GM12878 (cell line): ENCODE measurements at regions not wholly inside any gene's neighbourhood (a gene's known extent, or its start where the extent isn't known, plus 50 kb on each side); places are given as distances from the start of the nearest gene placed in this dataset.

Experiments
- ATAC-seq: fragments of 200-7000 bp; cut with Tn5 transposase; 3 replicates; pipeline ENCODE4 v1.9.1; 2020; ENCODE audit warnings: mild to moderate bottlenecking, moderate library complexity
- BruUV-seq: library from RNA; stranded (reverse); fragments of 400-500 nt; replicated peaks from 2 replicates; lab custom pipeline; 2021; lab: Mats Ljungman, UMichigan
- CTCF ChIA-PET: fragments of 300-600 bp; sonication (Branson Sonifier 250); formaldehyde crosslinking; extraction: SDS; loops from one replicate; lab custom pipeline; 2021; ENCODE audit warnings: inconsistent platforms; lab: Yijun Ruan, JAX
- POLR2A ChIA-PET: fragments of 350-600 bp; formaldehyde crosslinking; extraction: SDS; loops from one replicate; lab custom pipeline; 2021; ENCODE audit warnings: inconsistent platforms; lab: Charles Lee
- RAD21 ChIA-PET: fragments of 300-600 bp; sonication (Branson Sonifier 250); formaldehyde crosslinking; loops from one replicate; lab custom pipeline; 2023; ENCODE audit warnings: antibody characterized with exemption; ENCODE audit not compliant: unreplicated experiment; lab: Charles Lee
- SMC1A ChIA-PET: fragments of 300-600 bp; sonication (Branson Sonifier 250); formaldehyde crosslinking; loops from one replicate; lab custom pipeline; 2023; ENCODE audit not compliant: unreplicated experiment, uncharacterized antibody; lab: Charles Lee
- DNase-seq: peaks from one replicate; pipeline ENCODE4 v3.0.0-alpha.2; 2011; ENCODE audit warnings: low read depth, low spot score
- FAIRE-seq: peaks from 3 replicates; lab custom pipeline; 2011; peaks lifted over from hg19 to GRCh38; lab: Jason Lieb, UNC
- H2AFZ ChIP-seq: 2 replicates; pipeline ENCODE4 v1.6.0; 2011; ENCODE audit warnings: low read depth, low read length, control low read depth; ENCODE audit not compliant: control insufficient read depth
- H3K27ac ChIP-seq: 2 replicates; pipeline ENCODE4 v1.5.1; 2011; ENCODE audit warnings: control low read depth; ENCODE audit not compliant: control insufficient read depth, insufficient read depth
- H3K27me3 ChIP-seq, 2 experiments: replicated peaks in 1 of 2; 2 replicates each; pipeline versions ENCODE4 v1.6.0 to v1.6.1; 2011; ENCODE audit warnings: low read length in 1 of 2; ENCODE audit not compliant: control insufficient read depth in 2 of 2, insufficient read depth in 2 of 2
- H3K36me3 ChIP-seq, 2 experiments: 2 replicates each; pipeline ENCODE4 v1.5.1; 2011; ENCODE audit warnings: low read length in 1 of 2; ENCODE audit not compliant: control insufficient read depth in 2 of 2, insufficient read depth in 2 of 2
- H3K4me1 ChIP-seq: 2 replicates; pipeline ENCODE4 v1.6.1; 2011; ENCODE audit warnings: mild to moderate bottlenecking, low read length, moderate library complexity, mixed read lengths; ENCODE audit not compliant: control insufficient read depth, insufficient read depth
- H3K4me2 ChIP-seq: 2 replicates; pipeline ENCODE4 v1.6.0; 2011; ENCODE audit warnings: control low read depth; ENCODE audit not compliant: control insufficient read depth, insufficient read depth
- H3K4me3 ChIP-seq: fragments of 200-600 bp; sonication (generic); 2 replicates; pipeline ENCODE4 v1.5.1; 2016
- H3K79me2 ChIP-seq: 2 replicates; pipeline ENCODE4 v1.6.0; 2011; ENCODE audit warnings: low read length; ENCODE audit not compliant: control insufficient read depth, insufficient read depth
- H3K9ac ChIP-seq: 2 replicates; pipeline ENCODE4 v1.8.0; 2011; ENCODE audit warnings: low read length, control low read depth, mixed read lengths; ENCODE audit not compliant: control insufficient read depth, insufficient read depth
- H3K9me3 ChIP-seq: replicated peaks from 3 replicates; pipeline ENCODE4 v1.5.1; 2011; ENCODE audit warnings: mild to moderate bottlenecking, low read length; ENCODE audit not compliant: control insufficient read depth, insufficient read depth
- H4K20me1 ChIP-seq: 2 replicates; pipeline ENCODE4 v1.6.0; 2011; ENCODE audit not compliant: control insufficient read depth, insufficient read depth
- CHD4 ChIP-seq: fragments of 200-600 bp; sonication (generic); IDR thresholded peaks from 2 replicates; pipeline ENCODE4 v1.6.1; 2016; ENCODE audit warnings: mild to moderate bottlenecking
- IRF4 ChIP-seq: IDR thresholded peaks from 2 replicates; pipeline ENCODE4 v1.6.1; 2011; ENCODE audit warnings: low read depth, low read length
- NFIC ChIP-seq: IDR thresholded peaks from 2 replicates; pipeline ENCODE4 v1.6.1; 2012; ENCODE audit warnings: low read depth, mild to moderate bottlenecking, inconsistent platforms, low read length, moderate library complexity
- NR2C2 ChIP-seq: IDR thresholded peaks from 2 replicates; pipeline ENCODE4 v1.6.1; 2011; ENCODE audit warnings: borderline replicate concordance, low read depth; ENCODE audit not compliant: control insufficient read depth, insufficient read length
- PRDM15 ChIP-seq: fragments of 450-650 bp; formaldehyde crosslinking; IDR thresholded peaks from 2 replicates; pipeline ENCODE4 v1.4.0; 2020; ENCODE audit warnings: mild to moderate bottlenecking, moderate library complexity
- SIN3A ChIP-seq: IDR thresholded peaks from 2 replicates; pipeline ENCODE4 v1.6.1; 2012; ENCODE audit warnings: low read depth, low read length, improper control_type of control experiment
- SRF ChIP-seq, 2 experiments: IDR thresholded peaks; 2 replicates each; pipeline ENCODE4 v1.6.1; 2011; ENCODE audit warnings: low read depth in 2 of 2, low read length in 2 of 2, mild to moderate bottlenecking in 1 of 2, moderate library complexity in 1 of 2
- TBL1XR1 ChIP-seq: IDR thresholded peaks from 2 replicates; pipeline ENCODE4 v1.6.1; 2012; ENCODE audit warnings: low read depth, low read length, improper control_type of control experiment
- YY1 ChIP-seq: IDR thresholded peaks from 2 replicates; pipeline ENCODE4 v1.6.1; 2011; ENCODE audit warnings: low read depth, mild to moderate bottlenecking, low read length
- ZNF217 ChIP-seq: fragments of 450-650 bp; IDR thresholded peaks from 2 replicates; pipeline ENCODE4 v1.6.1; 2017; ENCODE audit warnings: antibody characterized with exemption, mild to moderate bottlenecking
- ZSCAN29 ChIP-seq: fragments of 450-650 bp; IDR thresholded peaks from 2 replicates; pipeline ENCODE4 v1.6.1; 2017; ENCODE audit warnings: mild to moderate bottlenecking, moderate library complexity
- WGBS: methylation state at CpG from one replicate; pipeline ENCODE4 v1.1.6; 2016; ENCODE audit warnings: low lambda C conversion rate; ENCODE audit not compliant: insufficient replicate concordance, insufficient coverage; ENCODE audit errors: missing lambda C conversion rate; 5-methylcytosine and 5-hydroxymethylcytosine counted together
- in situ Hi-C: fragments of 300-500 bp; cut with MboI; formaldehyde crosslinking; loops from 9 replicates; pipeline ENCODE4 v1.14.3; 2018; ENCODE audit warnings: mixed read lengths
- intact Hi-C: fragments of 100-400 bp; cut with micrococcal nuclease; formaldehyde crosslinking; loops from one replicate; pipeline ENCODE4 v1.14.2; 2022; ENCODE audit not compliant: unreplicated experiment
- TF ChIP-seq, protein P1 (sequence below), 3 experiments: IDR thresholded peaks in 2 of 3; conservative IDR thresholded peaks in 1 of 3; 2 replicates each; pipeline ENCODE4 v1.5.1; 2011; ENCODE audit warnings: low read depth in 3 of 3, low read length in 3 of 3, mild to moderate bottlenecking in 3 of 3, control low read depth in 2 of 3, moderate library complexity in 2 of 3, inconsistent platforms in 1 of 3, mixed read lengths in 1 of 3; ENCODE audit not compliant: control insufficient read depth in 2 of 3, insufficient read depth in 1 of 3; ENCODE audit errors: extremely low read depth in 1 of 3
- TF ChIP-seq, protein P2 (sequence below): fragments of 450-650 bp; IDR thresholded peaks from 2 replicates; pipeline ENCODE4 v1.6.1; 2014; ENCODE audit warnings: mild to moderate bottlenecking

GRCh38 chr7:114151777-114152176, 233.0 kb upstream of the PPP1R3A start:
- TF ChIP-seq SRF (IDR thresholded peaks at IDR 0.05; ENCODE audit: low read depth in 2 of 2, low read length in 2 of 2) (no peak), YY1 (no peak), PRDM15 (CRISPR knock-in tag) (no peak), NFIC (no peak), CHD4 (no peak), SIN3A (no peak), ZSCAN29 (no peak), ZNF217 (no peak), IRF4 (no peak), TBL1XR1 (no peak), NR2C2 (no peak)
- TF ChIP-seq, protein P1, sequence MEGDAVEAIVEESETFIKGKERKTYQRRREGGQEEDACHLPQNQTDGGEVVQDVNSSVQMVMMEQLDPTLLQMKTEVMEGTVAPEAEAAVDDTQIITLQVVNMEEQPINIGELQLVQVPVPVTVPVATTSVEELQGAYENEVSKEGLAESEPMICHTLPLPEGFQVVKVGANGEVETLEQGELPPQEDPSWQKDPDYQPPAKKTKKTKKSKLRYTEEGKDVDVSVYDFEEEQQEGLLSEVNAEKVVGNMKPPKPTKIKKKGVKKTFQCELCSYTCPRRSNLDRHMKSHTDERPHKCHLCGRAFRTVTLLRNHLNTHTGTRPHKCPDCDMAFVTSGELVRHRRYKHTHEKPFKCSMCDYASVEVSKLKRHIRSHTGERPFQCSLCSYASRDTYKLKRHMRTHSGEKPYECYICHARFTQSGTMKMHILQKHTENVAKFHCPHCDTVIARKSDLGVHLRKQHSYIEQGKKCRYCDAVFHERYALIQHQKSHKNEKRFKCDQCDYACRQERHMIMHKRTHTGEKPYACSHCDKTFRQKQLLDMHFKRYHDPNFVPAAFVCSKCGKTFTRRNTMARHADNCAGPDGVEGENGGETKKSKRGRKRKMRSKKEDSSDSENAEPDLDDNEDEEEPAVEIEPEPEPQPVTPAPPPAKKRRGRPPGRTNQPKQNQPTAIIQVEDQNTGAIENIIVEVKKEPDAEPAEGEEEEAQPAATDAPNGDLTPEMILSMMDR (IDR thresholded peaks at IDR 0.05 in 2 of 3, conservative IDR thresholded peaks at IDR 0.05 in 1 of 3; ENCODE audit: control insufficient read depth in 2 of 3, extremely low read depth in 1 of 3, insufficient read depth in 1 of 3, low read depth in 3 of 3, low read length in 3 of 3) = no peak
- TF ChIP-seq, protein P2, sequence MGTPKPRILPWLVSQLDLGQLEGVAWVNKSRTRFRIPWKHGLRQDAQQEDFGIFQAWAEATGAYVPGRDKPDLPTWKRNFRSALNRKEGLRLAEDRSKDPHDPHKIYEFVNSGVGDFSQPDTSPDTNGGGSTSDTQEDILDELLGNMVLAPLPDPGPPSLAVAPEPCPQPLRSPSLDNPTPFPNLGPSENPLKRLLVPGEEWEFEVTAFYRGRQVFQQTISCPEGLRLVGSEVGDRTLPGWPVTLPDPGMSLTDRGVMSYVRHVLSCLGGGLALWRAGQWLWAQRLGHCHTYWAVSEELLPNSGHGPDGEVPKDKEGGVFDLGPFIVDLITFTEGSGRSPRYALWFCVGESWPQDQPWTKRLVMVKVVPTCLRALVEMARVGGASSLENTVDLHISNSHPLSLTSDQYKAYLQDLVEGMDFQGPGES = no peak
- 53% methylated on average over 3 of the region's 3 CpGs for WGBS
- H3K9me3 ChIP-seq = no peaks in the 10 kb centered on the region
- intact Hi-C loops (no loop called here), in situ Hi-C loops (no loop called here)
- ChIA-PET RAD21 (no interaction called here), CTCF (no interaction called here), SMC1A (no interaction called here), POLR2A (no interaction called here)
- H3K36me3 ChIP-seq = no peaks in the 10 kb centered on the region
- no peaks in the 10 kb centered on the region for H4K20me1 ChIP-seq
- H3K27me3 ChIP-seq = no peaks in the 10 kb centered on the region; a peak in 2 of 4 replicates
- H3K4me2 ChIP-seq = no peak overlapping the region
- no TSS peak for BruUV-seq
- H3K4me1 ChIP-seq = no peaks in the 10 kb centered on the region
- no peak overlapping the region for H3K4me3 ChIP-seq
- H3K79me2 ChIP-seq = no peaks in the 10 kb centered on the region
- no peak overlapping the region for H3K27ac ChIP-seq
- no peak for FAIRE-seq
- no peak overlapping the region for H2AFZ ChIP-seq
- no peak overlapping the region for H3K9ac ChIP-seq
- DNase-seq = no peak
- no peak for ATAC-seq
